Right lobe of liver (tissue), 4 donors: ENCODE measurements at regions not wholly inside any gene's neighbourhood (a gene's known extent, or its start where the extent isn't known, plus 50 kb on each side); places are given as distances from the start of the nearest gene placed in this dataset.

Experiments
- CTCF ChIP-seq, 4 donors: fragments of 200-600 bp in 3 of 4; fragments of 450-650 bp in 1 of 4; IDR thresholded peaks; one replicate each; pipeline versions ENCODE4 v1.5.1 to v1.8.0; 2016 to 2022; ENCODE audit warnings: antibody characterized with exemption in 4 of 4, mild to moderate bottlenecking in 2 of 4
- POLR2A ChIP-seq: fragments of 450-650 bp; IDR thresholded peaks from one replicate; pipeline ENCODE4 v1.6.1; 2017; ENCODE audit warnings: antibody characterized with exemption, mild to moderate bottlenecking
- donor health status: DM: no; HTN: no; CAD: no.
- donor health status: DM: no; HTN: no; CAD: no.
- donor health status: DM: no; HTN: yes; CAD: no.

GRCh38 chr6:15145821-15146220 lies 100.0 kb upstream of the JARID2 start:
- TF ChIP-seq CTCF (IDR thresholded peaks at IDR 0.05) (no peak), POLR2A (no peak)
